ENCODE measurements at regions not wholly inside any gene's neighbourhood (a gene's known extent, or its start where the extent isn't known, plus 50 kb on each side); places are given as distances from the start of the nearest gene placed in this dataset.

DNA sequence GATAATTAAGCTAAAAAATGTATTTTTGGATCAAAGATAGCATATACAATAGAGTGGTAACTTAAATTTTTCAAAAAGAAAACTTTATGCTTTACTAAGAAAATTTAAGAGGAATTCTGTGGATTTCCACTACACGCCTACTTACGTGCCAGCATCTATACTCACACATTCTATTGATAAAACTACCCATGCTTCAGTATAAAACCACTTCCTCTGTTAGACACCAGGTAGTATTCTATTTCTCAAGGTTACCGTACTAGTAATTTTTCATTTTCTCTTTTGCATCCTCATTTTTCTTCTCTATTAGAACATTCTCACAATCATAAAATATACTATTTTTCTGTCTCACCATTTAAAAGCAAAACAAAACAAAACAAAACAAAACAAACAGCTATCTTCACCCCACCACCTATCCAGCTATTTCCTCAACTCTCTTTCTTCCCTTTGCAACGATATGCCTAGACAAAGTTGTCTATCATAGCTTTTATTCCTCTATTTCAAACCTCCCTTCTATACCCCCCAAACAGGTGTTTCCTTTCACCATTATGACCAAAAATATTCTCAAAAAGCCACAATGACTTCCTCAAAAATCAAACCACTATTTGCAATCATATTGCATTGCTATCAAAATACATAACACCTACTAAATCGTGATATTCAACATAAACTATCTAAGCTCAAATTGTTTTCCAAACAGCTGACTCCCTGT lies 1652.0 kb downstream of the MRPL39 start:
- Histone ChIP-seq H3K4me1 (no peaks in the 10 kb centered on the region), H3K36me3 (no peaks in the 10 kb centered on the region), H3K27me3 (no peaks in the 10 kb centered on the region), H3K4me3 (no peak overlapping the region), H3K27ac (no peak overlapping the region), H3K9me3 (no peaks in the 10 kb centered on the region)
- intact Hi-C loops (cut with DNase I; ENCODE audit: low total_unique reads), result no loop called here
- no peak for DNase-seq (ENCODE audit: low spot score in 2 of 2)
- no peak for TF ChIP-seq POLR2AphosphoS5 (IDR thresholded peaks at IDR 0.05)
- TF ChIP-seq POLR2A (IDR thresholded peaks at IDR 0.05), result no peak
- TF ChIP-seq, protein P1, sequence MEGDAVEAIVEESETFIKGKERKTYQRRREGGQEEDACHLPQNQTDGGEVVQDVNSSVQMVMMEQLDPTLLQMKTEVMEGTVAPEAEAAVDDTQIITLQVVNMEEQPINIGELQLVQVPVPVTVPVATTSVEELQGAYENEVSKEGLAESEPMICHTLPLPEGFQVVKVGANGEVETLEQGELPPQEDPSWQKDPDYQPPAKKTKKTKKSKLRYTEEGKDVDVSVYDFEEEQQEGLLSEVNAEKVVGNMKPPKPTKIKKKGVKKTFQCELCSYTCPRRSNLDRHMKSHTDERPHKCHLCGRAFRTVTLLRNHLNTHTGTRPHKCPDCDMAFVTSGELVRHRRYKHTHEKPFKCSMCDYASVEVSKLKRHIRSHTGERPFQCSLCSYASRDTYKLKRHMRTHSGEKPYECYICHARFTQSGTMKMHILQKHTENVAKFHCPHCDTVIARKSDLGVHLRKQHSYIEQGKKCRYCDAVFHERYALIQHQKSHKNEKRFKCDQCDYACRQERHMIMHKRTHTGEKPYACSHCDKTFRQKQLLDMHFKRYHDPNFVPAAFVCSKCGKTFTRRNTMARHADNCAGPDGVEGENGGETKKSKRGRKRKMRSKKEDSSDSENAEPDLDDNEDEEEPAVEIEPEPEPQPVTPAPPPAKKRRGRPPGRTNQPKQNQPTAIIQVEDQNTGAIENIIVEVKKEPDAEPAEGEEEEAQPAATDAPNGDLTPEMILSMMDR (IDR thresholded peaks at IDR 0.05), result no peak

DNA sequence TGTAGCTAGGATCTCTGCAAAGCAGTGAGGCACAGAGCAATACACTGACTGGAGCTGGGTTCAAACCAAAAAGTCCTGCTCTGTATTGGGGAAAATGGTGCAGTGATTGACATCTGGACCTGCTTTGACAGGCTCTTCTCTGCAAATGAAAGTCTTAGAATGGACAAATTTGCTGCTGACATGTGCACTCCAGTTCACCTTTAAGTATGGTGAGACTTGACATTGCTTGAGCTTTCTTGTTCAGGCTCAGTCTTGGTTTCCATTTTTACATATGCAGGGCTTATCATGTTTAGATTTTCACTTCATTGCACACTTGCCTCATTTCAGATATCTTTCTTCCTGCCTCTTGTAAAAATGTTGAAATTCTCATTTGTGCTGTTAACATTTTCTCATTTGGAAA lies 1655.0 kb downstream of the MRPL39 start:
- Histone ChIP-seq H3K36me3 (no peaks in the 10 kb centered on the region), H3K9me3 (no peaks in the 10 kb centered on the region), H3K4me1 (no peaks in the 10 kb centered on the region), H3K4me3 (no peak overlapping the region), H3K27me3 (no peaks in the 10 kb centered on the region), H3K27ac (no peak overlapping the region)
- DNase-seq (ENCODE audit: low spot score in 2 of 2), result no peak
- TF ChIP-seq, protein P1 (IDR thresholded peaks at IDR 0.05), result no peak
- TF ChIP-seq POLR2AphosphoS5 (IDR thresholded peaks at IDR 0.05) (no peak), POLR2A (IDR thresholded peaks at IDR 0.05) (no peak)
- intact Hi-C loops (cut with DNase I; ENCODE audit: low total_unique reads), result no loop called here

DNA sequence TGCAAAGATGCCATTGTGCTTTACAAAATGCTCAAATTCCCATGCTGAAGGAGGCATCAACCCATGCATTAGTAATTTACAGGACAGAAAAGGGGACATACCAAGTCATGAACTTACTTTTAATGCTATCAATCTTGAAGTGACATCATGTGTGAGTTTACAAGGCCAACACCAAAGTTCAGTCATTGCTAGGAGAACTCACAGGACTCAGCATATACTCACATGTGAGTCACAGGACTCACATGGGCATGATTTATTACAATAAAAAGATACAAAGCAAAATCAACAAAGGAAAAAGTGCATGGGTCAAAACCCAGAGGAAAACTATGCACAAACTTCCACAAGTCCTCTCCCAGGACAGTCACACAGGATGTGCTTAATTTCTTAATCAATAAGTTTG lies 1656.0 kb downstream of the MRPL39 start:
- no peaks in the 10 kb centered on the region for H3K36me3 ChIP-seq
- no peaks in the 10 kb centered on the region for H3K4me1 ChIP-seq
- H3K27me3 ChIP-seq, result no peaks in the 10 kb centered on the region
- DNase-seq (ENCODE audit: low spot score in 2 of 2), result no peak
- TF ChIP-seq, protein P1 (IDR thresholded peaks at IDR 0.05), result no peak
- no peak for TF ChIP-seq POLR2A (IDR thresholded peaks at IDR 0.05)
- TF ChIP-seq POLR2AphosphoS5 (IDR thresholded peaks at IDR 0.05), result no peak
- no peak overlapping the region for H3K4me3 ChIP-seq
- H3K9me3 ChIP-seq, result no peaks in the 10 kb centered on the region
- no peak overlapping the region for H3K27ac ChIP-seq
- intact Hi-C loops (cut with DNase I; ENCODE audit: low total_unique reads), result no loop called here

DNA sequence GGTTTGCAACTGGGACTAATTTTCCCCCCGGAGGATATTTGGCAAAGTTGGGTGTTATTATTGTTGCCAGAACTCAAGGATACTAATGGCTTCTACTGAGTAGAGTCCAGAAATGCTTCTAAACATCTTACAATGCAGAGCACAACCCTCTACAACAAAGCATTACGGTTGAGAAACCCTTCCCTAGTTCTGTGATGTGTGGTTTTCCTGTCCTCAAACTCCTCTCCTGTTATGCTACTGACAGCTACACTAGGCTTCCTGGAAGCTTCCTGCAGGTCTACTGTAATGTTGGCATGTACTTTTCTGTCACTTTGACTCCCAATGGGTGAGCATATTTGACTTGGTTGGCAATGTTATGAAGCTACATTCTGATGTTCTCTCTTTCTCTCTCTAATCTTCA lies 1656.9 kb downstream of the MRPL39 start:
- intact Hi-C loops (cut with DNase I; ENCODE audit: low total_unique reads), result no loop called here
- Histone ChIP-seq H3K4me3 (no peak overlapping the region), H3K36me3 (no peaks in the 10 kb centered on the region), H3K27me3 (no peaks in the 10 kb centered on the region), H3K27ac (no peak overlapping the region), H3K9me3 (no peaks in the 10 kb centered on the region), H3K4me1 (no peaks in the 10 kb centered on the region)
- no peak for TF ChIP-seq POLR2AphosphoS5 (IDR thresholded peaks at IDR 0.05)
- TF ChIP-seq, protein P1 (IDR thresholded peaks at IDR 0.05), result no peak
- TF ChIP-seq POLR2A (IDR thresholded peaks at IDR 0.05), result no peak
- no peak for DNase-seq (ENCODE audit: low spot score in 2 of 2)

DNA sequence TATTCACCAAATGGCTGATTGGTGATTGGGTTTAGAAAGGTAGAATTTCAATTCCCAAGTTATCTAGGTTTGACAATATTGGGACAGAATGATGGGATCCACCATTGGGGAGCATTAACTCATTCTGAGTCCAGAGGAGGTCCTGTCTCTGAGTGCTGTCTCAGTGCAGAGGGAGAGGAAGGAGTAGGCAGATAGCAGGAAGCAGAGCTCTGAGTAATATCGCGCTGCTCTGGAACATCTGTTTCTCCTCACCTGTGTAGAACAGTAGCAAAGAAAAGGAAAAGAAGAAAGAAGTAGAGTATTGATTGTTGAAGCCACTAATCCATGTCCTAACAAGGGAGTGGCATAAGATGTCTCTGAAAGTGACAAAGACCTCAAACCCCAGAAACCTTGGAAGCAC lies 1657.8 kb downstream of the MRPL39 start:
- H3K27me3 ChIP-seq, result no peaks in the 10 kb centered on the region
- intact Hi-C loops (cut with DNase I; ENCODE audit: low total_unique reads), result no loop called here
- no peaks in the 10 kb centered on the region for H3K36me3 ChIP-seq
- H3K9me3 ChIP-seq, result no peaks in the 10 kb centered on the region
- H3K4me1 ChIP-seq, result no peaks in the 10 kb centered on the region
- TF ChIP-seq, protein P1 (IDR thresholded peaks at IDR 0.05), result no peak
- no peak for TF ChIP-seq POLR2AphosphoS5 (IDR thresholded peaks at IDR 0.05)
- no peak for TF ChIP-seq POLR2A (IDR thresholded peaks at IDR 0.05)
- no peak overlapping the region for H3K4me3 ChIP-seq
- no peak overlapping the region for H3K27ac ChIP-seq
- no peak for DNase-seq (ENCODE audit: low spot score in 2 of 2)
